Activated CD4-positive, alpha-beta T cell treated with anti-CD3 and anti-CD28 coated beads, Interleukin-2, amount 50 U/mL, for 4 hours (primary cell): ENCODE measurements at regions not wholly inside any gene's neighbourhood (a gene's known extent, or its start where the extent isn't known, plus 50 kb on each side); places are given as distances from the start of the nearest gene placed in this dataset.
"Not testable (repeated sequence)": the region's sequence is repeated elsewhere in the genome, so short reads cannot be mapped to it uniquely, and the experiment has no call there.

ENCODE experiments used
- DNase-seq, 2 experiments: peaks; one replicate each; pipeline ENCODE4 v3.0.0-alpha.2; 2020

DNA sequence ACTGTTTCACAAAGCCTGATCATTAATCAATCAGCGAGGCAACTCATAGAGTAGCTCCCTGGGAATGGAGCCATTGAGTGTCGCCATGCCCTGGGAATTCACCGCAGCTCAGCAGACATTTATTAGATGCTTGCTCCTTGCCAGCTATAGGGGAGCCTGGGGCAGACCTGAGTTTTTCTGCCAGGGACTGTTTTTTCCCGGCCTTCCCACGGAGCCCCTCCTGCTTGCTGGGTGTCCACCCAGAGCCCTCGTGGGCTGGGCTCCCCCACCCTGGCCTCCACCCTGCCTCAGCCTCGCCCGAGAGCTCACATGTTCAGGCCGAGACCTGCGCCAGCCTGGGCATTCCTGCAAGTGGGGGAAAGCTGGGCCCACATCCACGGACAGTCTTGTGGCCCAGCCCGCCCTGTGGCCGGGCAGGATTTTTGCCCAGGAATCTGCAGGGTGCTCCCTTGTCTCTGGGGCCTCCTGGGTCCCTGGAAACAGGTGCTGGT, 64.9 kb downstream of the SMIM38 start:
- DNase-seq: no peak

- DNase-seq: no peak
Measured at GRCh38 chr11:69221086-69221485, 65.4 kb downstream of the SMIM38 start.

- not testable (repeated sequence) for DNase-seq
Measured at GRCh38 chr11:69221636-69222035, 65.9 kb downstream of the SMIM38 start.

GRCh38 chr11:69227271-69227670, 66.7 kb upstream of the MYEOV start:
- DNase-seq: no peak

GRCh38 chr11:69229511-69229910, 64.4 kb upstream of the MYEOV start:
- no peak for DNase-seq

DNA sequence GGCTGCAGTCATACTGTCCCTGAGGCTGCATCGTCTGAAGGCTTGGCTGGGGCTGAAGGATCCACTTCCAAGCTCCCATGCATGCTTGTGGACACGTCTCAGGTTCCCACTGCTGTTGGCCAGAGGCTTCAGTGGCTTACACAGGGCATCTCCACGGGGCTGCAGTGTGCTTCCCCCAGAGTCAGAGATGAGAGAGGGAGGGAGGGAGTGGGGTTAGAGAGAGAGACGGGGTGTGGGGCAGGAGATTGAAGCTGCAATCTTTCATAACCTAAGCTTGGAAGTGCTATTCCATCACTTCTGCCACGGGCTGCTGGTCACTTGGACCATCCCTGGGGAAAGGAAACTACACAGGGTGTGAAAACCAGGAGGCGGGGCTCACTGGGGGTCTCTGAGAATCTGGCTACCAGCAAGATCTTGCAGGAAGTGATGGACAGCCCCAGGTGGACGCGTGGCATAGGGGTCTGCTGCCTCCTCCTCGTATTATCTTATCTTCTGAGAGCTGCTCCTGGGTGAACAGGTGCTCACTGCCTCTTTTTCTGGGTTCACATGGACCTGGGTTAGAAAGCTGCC, 63.0 kb upstream of the MYEOV start:
- DNase-seq: no peak

DNA sequence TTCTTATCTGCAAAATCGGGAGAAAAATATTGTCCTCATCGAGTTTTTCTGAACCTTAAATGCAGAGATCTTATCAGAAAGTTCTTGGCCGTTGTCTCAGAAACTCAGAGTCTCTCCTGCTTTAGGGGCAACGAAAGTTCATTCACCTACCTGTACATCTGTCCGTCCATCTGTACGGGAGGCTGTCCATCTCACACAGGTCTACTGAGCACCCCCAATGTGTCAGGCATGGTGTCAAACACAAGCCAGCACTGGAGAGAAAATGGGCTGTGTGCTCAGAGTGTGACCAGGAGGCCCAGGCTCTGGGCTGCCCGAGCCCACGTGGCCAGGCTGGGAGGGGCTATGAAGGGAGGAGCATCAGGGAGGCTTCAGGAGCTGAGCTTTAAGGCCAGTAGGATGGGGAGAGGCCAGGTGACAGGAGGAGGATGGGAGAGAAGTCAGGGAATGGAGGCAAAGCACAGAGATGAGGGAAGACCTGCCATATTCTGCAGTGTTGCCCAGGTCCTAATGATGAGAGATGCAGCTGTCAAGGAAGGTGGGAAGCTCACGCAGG, 62.4 kb upstream of the MYEOV start:
- DNase-seq: no peak

DNA sequence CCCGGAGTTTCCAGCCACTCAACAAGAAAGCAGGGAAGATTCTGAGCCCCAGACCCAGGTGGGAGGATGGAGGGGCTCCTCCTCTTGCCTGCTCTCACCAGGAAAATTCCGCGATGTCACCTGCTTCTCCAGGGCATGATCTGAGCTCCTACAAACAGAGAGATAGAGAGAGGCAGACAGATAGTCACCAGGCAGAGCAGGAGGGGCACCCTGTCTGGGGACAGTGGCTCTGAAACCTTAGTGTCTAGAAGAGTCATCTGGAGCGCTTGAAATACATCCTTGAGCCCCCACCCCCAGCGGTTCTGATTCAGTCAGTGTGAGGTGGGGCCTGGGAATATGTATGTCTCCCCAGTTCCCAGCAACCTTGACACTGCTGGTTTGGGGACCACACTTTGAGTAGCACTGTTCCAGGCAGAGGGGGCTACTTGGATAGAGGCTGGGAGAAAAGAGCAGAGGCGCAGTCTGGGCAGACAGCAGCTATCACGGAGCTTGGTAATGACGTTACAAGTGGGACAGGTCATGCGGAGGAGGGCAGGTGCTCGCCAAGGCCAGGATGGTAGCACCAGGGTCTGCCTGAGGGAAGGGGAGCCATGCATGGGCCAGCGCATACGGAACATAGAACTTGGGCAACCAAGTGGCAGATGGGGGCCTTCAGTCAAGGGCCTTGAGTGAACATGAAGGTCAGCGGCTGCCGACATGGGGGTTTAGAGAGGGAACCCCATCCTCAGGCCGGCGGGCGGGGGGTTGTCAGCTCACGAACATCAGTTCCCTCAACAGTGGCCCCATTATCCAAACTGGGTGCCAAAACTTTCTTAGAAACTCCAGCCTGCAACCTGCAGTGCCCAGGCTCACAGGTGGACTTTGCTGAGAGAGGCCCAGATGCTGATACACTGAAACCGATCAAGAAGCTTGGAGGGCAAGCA, 60.9 kb upstream of the MYEOV start:
- no peak for DNase-seq

DNA sequence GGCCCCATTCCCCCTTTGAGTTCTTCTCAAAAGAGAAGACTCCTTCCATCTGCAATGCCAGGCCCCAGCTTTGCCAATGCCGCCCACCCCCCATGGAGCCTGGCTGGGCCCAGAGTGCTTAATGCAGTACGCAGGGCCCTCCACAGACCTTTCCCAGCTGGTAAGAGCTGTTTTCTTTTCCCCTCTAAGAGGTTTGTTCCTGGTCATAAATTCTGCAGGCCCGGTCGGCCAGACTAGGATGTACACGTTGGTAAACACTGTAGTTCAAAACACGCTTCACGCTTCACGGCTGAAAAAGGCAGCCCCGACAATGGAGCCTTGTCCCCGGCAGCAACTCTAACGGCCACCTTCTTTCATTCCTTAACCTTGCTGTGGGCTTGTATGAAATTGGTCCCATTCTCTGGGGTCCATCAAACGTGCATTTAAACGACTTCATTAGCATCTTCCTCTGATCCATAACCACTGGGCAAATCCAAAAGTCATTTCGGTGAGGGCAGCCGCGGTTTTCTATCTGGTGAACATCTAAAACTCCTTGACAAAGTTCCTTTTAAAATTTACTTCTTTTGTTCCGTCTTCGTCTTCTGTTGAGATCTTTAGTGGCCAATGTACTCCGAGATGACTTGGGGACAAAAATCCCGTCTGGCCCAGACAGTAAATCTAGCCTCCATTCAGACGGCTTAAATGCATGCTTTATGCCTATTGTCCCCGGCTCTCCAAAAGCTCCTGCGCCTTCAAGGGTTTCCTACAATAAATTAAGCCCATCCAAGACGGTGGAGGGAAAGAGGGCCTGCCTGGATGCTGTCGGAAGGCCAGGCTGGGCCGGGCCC, 60.0 kb upstream of the MYEOV start:
- DNase-seq: no peak

DNA sequence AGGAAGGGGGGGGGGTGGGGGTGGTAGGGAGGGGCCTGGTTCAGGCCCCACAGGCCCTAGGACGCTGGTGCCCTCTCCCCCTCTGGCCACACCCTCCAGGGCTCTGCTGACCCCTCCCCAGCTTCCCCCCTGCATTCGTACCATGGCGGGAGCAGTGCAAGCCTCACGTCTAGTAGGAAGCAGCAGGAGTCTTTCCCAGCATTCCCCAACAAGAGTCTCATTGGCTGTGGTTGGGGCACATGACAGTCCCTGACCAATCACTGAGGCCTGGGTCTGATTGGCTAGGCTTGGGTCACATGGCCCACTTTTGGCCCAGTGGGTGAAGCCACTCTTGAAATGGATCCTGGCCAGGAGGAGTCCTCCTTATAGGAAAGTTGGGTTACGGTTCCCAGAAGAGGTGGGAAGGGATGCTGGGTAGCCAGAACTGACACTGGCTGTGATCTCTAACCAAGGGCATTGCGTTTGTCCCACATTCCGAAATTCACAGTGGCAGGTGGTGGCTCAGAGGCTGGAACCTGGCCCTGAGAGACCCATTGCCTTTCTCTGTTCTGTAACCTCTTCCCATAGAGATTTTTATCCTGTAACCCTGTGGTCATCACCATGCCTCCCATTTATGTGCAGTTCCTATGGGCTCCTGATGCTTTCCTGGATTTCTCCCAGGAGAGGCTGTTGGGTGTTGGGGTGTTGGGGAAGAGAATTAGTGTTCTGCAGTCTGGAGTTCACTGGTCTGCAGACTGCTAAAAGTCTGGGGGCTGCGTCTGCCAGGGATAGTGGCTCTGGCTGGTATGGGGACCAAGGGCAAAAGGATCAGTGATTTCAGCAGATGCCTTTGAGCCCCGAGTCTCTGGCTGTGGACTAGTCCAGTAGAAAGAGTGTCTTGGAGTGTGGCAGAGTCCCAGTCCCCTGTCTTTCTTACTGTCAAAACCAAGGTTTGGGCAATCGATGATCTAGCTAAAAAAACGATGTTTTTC, 58.9 kb upstream of the MYEOV start:
- no peak for DNase-seq

- no peak for DNase-seq
Measured at GRCh38 chr11:69238573-69239351, 55.2 kb upstream of the MYEOV start.

- DNase-seq: no peak
Measured at GRCh38 chr11:69239641-69240040, 54.3 kb upstream of the MYEOV start.

GRCh38 chr11:69240332-69241074, 53.5 kb upstream of the MYEOV start:
- no peak for DNase-seq

- no peak for DNase-seq
Measured at GRCh38 chr11:69241075-69241740, 52.7 kb upstream of the MYEOV start.

- DNase-seq: no peak
Measured at GRCh38 chr11:69241844-69242243, 52.1 kb upstream of the MYEOV start.

DNA sequence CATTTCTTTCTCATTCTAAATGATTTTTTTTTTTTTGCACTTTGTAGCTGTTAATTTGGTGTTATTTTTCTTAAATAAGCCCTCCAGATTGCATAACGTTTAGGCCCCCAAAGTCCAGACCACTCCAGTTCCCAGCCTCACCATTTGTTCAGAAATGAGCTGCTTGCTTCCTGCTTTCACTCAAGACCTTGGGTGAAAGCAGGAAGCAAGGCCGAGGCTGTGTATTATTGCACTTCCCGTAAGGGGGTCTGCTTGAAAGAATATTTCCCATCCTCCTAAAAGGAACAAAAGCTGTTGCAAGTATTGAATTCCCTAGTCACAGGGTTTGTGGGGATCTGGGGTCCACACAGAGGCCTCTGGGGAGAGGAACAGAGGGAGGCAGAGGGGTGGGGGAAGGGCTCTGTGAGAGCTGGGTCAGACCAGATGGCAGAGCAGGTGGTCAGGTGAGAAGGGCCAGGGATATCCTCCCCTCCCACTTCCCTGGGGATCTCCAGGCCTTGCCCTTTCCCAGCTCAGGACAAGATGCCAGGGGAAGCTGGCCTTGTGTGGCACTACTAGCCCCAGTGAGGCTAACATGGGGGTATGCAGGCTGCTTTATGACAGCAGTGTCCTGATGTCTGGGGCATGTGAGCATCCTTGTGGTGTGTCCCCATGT, 51.6 kb upstream of the MYEOV start:
- no peak for DNase-seq

- DNase-seq: no peak
Measured at GRCh38 chr11:69243496-69244200, 50.3 kb upstream of the MYEOV start.
